ENCODE measurements at regions not wholly inside any gene's neighbourhood (a gene's known extent, or its start where the extent isn't known, plus 50 kb on each side); places are given as distances from the start of the nearest gene placed in this dataset.
A peak's percentile ranks its signal among the peaks of the same experiment; 100 is the strongest.
"Not testable (repeated sequence)": the region's sequence is repeated elsewhere in the genome, so short reads cannot be mapped to it uniquely, and the experiment has no call there.

GRCh38 chr13:64480211-64480610 lies 2749.9 kb downstream of the PCDH9 start:
- Mint-ChIP-seq H3K27me3 (no peaks in the 10 kb centered on the region), H3K4me3 (ENCODE audit: low read depth) (no peak overlapping the region), H3K27ac (no peak overlapping the region), H3K4me1 (ENCODE audit: low read depth) (peaks cover 1% of the 10 kb centered on the region), H3K9me3 (ENCODE audit: low read depth) (peaks cover 6% of the 10 kb centered on the region), H3K36me3 (ENCODE audit: insufficient read depth) (no peaks in the 10 kb centered on the region)
- DNase-seq (ENCODE audit: low spot score, unreplicated experiment): no peak
- no peak for TF ChIP-seq CTCF (IDR thresholded peaks at IDR 0.05; ENCODE audit: unreplicated experiment)

GRCh38 chr13:64477146-64477545 lies 2753.0 kb downstream of the PCDH9 start:
- Mint-ChIP-seq H3K27me3 (no peaks in the 10 kb centered on the region), H3K4me1 (ENCODE audit: low read depth) (no peaks in the 10 kb centered on the region), H3K27ac (no peak overlapping the region), H3K4me3 (ENCODE audit: low read depth) (no peak overlapping the region), H3K36me3 (ENCODE audit: insufficient read depth) (no peaks in the 10 kb centered on the region), H3K9me3 (ENCODE audit: low read depth) (peaks cover 6% of the 10 kb centered on the region)
- no peak for DNase-seq (ENCODE audit: low spot score, unreplicated experiment)
- no peak for TF ChIP-seq CTCF (IDR thresholded peaks at IDR 0.05; ENCODE audit: unreplicated experiment)

- H3K27me3 Mint-ChIP-seq; H3K4me3 Mint-ChIP-seq (ENCODE audit: low read depth); DNase-seq (ENCODE audit: low spot score, unreplicated experiment); H3K4me1 Mint-ChIP-seq (ENCODE audit: low read depth); H3K9me3 Mint-ChIP-seq (ENCODE audit: low read depth); H3K36me3 Mint-ChIP-seq (ENCODE audit: insufficient read depth): not testable (repeated sequence)
- H3K27ac Mint-ChIP-seq: peak overlapping the region; percentile 42
Measured at GRCh38 chr13:64476041-64476568, 2754.0 kb downstream of the PCDH9 start.

GRCh38 chr13:64471916-64472315 lies 2758.2 kb downstream of the PCDH9 start:
- Mint-ChIP-seq H3K27ac (no peak overlapping the region), H3K4me3 (ENCODE audit: low read depth) (no peak overlapping the region), H3K36me3 (ENCODE audit: insufficient read depth) (no peaks in the 10 kb centered on the region), H3K9me3 (ENCODE audit: low read depth) (peaks cover 6% of the 10 kb centered on the region), H3K27me3 (no peaks in the 10 kb centered on the region), H3K4me1 (ENCODE audit: low read depth) (no peaks in the 10 kb centered on the region)
- DNase-seq (ENCODE audit: low spot score, unreplicated experiment): no peak
- peak; percentile 60 for TF ChIP-seq CTCF (IDR thresholded peaks at IDR 0.05; ENCODE audit: unreplicated experiment)

- no peaks in the 10 kb centered on the region for H3K4me1 Mint-ChIP-seq (ENCODE audit: low read depth)
- H3K4me3 Mint-ChIP-seq (ENCODE audit: low read depth): no peak overlapping the region
- no peaks in the 10 kb centered on the region for H3K27me3 Mint-ChIP-seq
- no peak for TF ChIP-seq CTCF (IDR thresholded peaks at IDR 0.05; ENCODE audit: unreplicated experiment)
- no peak overlapping the region for H3K27ac Mint-ChIP-seq
- no peak for DNase-seq (ENCODE audit: low spot score, unreplicated experiment)
- no peaks in the 10 kb centered on the region for H3K36me3 Mint-ChIP-seq (ENCODE audit: insufficient read depth)
- no peaks in the 10 kb centered on the region for H3K9me3 Mint-ChIP-seq (ENCODE audit: low read depth)
Measured at GRCh38 chr13:64470751-64471150, 2759.4 kb downstream of the PCDH9 start.

GRCh38 chr13:64459778-64460177 lies 2770.4 kb downstream of the PCDH9 start:
- no peak for DNase-seq (ENCODE audit: low spot score, unreplicated experiment)
- Mint-ChIP-seq H3K27ac (no peak overlapping the region), H3K4me3 (ENCODE audit: low read depth) (no peak overlapping the region), H3K9me3 (ENCODE audit: low read depth) (no peaks in the 10 kb centered on the region), H3K36me3 (ENCODE audit: insufficient read depth) (no peaks in the 10 kb centered on the region), H3K4me1 (ENCODE audit: low read depth) (no peaks in the 10 kb centered on the region), H3K27me3 (no peaks in the 10 kb centered on the region)
- TF ChIP-seq CTCF (IDR thresholded peaks at IDR 0.05; ENCODE audit: unreplicated experiment): no peak
